EL (cell line): ENCODE measurements at regions not wholly inside any gene's neighbourhood (a gene's known extent, or its start where the extent isn't known, plus 50 kb on each side); places are given as distances from the start of the nearest gene placed in this dataset.
"Not testable (repeated sequence)": the region's sequence is repeated elsewhere in the genome, so short reads cannot be mapped to it uniquely, and the experiment has no call there.

Source experiments
- DNase-seq: peaks from one replicate; pipeline ENCODE4 v3.0.0-alpha.2; 2016

GRCh38 chr12:131365821-131366260 is 345.0 kb upstream of the SFSWAP start:
- no peak for DNase-seq

- no peak for DNase-seq
These were observed 344.5 kb upstream of the SFSWAP start for GRCh38 chr12:131366261-131366871.

GRCh38 chr12:131367067-131367982 is 343.6 kb upstream of the SFSWAP start:
- DNase-seq = not testable (repeated sequence)

- no peak for DNase-seq
These were observed 342.8 kb upstream of the SFSWAP start for GRCh38 chr12:131367983-131368667.

- no peak for DNase-seq
These were observed 342.2 kb upstream of the SFSWAP start for GRCh38 chr12:131368668-131369071.

GRCh38 chr12:131369094-131369845 is 341.6 kb upstream of the SFSWAP start:
- DNase-seq = no peak

GRCh38 chr12:131370321-131370720 is 340.6 kb upstream of the SFSWAP start:
- no peak for DNase-seq

- DNase-seq = no peak
These were observed 340.0 kb upstream of the SFSWAP start for GRCh38 chr12:131370791-131371347.

GRCh38 chr12:131371401-131372170 is 339.3 kb upstream of the SFSWAP start:
- DNase-seq = no peak

GRCh38 chr12:131372171-131372475 is 338.8 kb upstream of the SFSWAP start:
- no peak for DNase-seq

GRCh38 chr12:131372706-131373195 is 338.1 kb upstream of the SFSWAP start:
- no peak for DNase-seq

- no peak for DNase-seq
These were observed 335.5 kb upstream of the SFSWAP start for GRCh38 chr12:131375261-131375971.

GRCh38 chr12:131375972-131376345 is 334.9 kb upstream of the SFSWAP start:
- no peak for DNase-seq

GRCh38 chr12:131378176-131378842 is 332.6 kb upstream of the SFSWAP start:
- DNase-seq = no peak

- DNase-seq = no peak
These were observed 331.8 kb upstream of the SFSWAP start for GRCh38 chr12:131378861-131379665.

- no peak for DNase-seq
These were observed 331.2 kb upstream of the SFSWAP start for GRCh38 chr12:131379738-131380137.

GRCh38 chr12:131380220-131380964 is 330.5 kb upstream of the SFSWAP start:
- no peak for DNase-seq

GRCh38 chr12:131380965-131381705 is 329.8 kb upstream of the SFSWAP start:
- DNase-seq = no peak
